ENCODE measurements at regions not wholly inside any gene's neighbourhood (a gene's known extent, or its start where the extent isn't known, plus 50 kb on each side); places are given as distances from the start of the nearest gene placed in this dataset.

GRCh38 chr6:6810727-6811126 is 222.2 kb downstream of the LY86 start:
- TF ChIP-seq CTCF (IDR thresholded peaks at IDR 0.05; ENCODE audit: low read length) (no peak), EZH2 (IDR thresholded peaks at IDR 0.05; ENCODE audit: borderline replicate concordance, low read length) (no peak)
